Activated CD8-positive, alpha-beta memory T cell treated with anti-CD3 and anti-CD28 coated beads, Interleukin-2, amount 10 ng/mL, durations not matched to agents 7 days and 5 days (primary cell): ENCODE measurements at regions not wholly inside any gene's neighbourhood (a gene's known extent, or its start where the extent isn't known, plus 50 kb on each side); places are given as distances from the start of the nearest gene placed in this dataset.
"Not testable (repeated sequence)": the region's sequence is repeated elsewhere in the genome, so short reads cannot be mapped to it uniquely, and the experiment has no call there.

Experiments used
- ATAC-seq: fragments of 150-1000 bp; cut with Tn5 transposase; one replicate; pipeline ENCODE4 v1.10.0; 2021; ENCODE audit warnings: moderate library complexity
- CTCF ChIA-PET: fragments of 350-600 bp; sonication (Branson Sonifier 250); formaldehyde crosslinking; loops from one replicate; lab custom pipeline; 2021; ENCODE audit warnings: antibody characterized with exemption; lab: Charles Lee
- DNase-seq: peaks from one replicate; pipeline ENCODE4 v3.0.0-alpha.2; 2020
- H3K27ac Mint-ChIP-seq: one replicate; pipeline ENCODE4 v1.8.0; 2021; ENCODE audit warnings: mild to moderate bottlenecking, mixed read lengths
- H3K27me3 Mint-ChIP-seq: one replicate; pipeline ENCODE4 v1.8.0; 2021; ENCODE audit warnings: mixed read lengths
- H3K36me3 Mint-ChIP-seq: one replicate; pipeline ENCODE4 v1.8.0; 2021; ENCODE audit warnings: mild to moderate bottlenecking, mixed read lengths
- H3K4me1 Mint-ChIP-seq: one replicate; pipeline ENCODE4 v1.8.0; 2021; ENCODE audit warnings: mixed read lengths
- H3K4me3 Mint-ChIP-seq: one replicate; pipeline ENCODE4 v1.8.0; 2021; ENCODE audit warnings: mild to moderate bottlenecking, moderate library complexity, mixed read lengths
- H3K9me3 Mint-ChIP-seq: one replicate; pipeline ENCODE4 v1.8.0; 2022; ENCODE audit warnings: low read depth, mixed read lengths

GRCh38 chr6:88418921-88419810 lies 253.0 kb upstream of the CNR1 start:
- CTCF ChIA-PET, H3K27me3 Mint-ChIP-seq, H3K36me3 Mint-ChIP-seq: not testable (repeated sequence)

GRCh38 chr6:88417361-88417760 lies 251.2 kb upstream of the CNR1 start:
- H3K27me3 Mint-ChIP-seq, ATAC-seq, H3K4me3 Mint-ChIP-seq, H3K27ac Mint-ChIP-seq, DNase-seq, H3K36me3 Mint-ChIP-seq, H3K4me1 Mint-ChIP-seq, CTCF ChIA-PET, H3K9me3 Mint-ChIP-seq: not testable (repeated sequence)

More at GRCh38 chr6:88418921-88419810, 253.0 kb upstream of the CNR1 start:
- H3K9me3 Mint-ChIP-seq, H3K4me1 Mint-ChIP-seq, ATAC-seq, H3K4me3 Mint-ChIP-seq, H3K27ac Mint-ChIP-seq, DNase-seq: not testable (repeated sequence)

- Mint-ChIP-seq H3K27ac (no peak overlapping the region), H3K4me3 (no peak overlapping the region), H3K4me1 (no peaks in the 10 kb centered on the region), H3K9me3 (no peaks in the 10 kb centered on the region), H3K27me3 (no peaks in the 10 kb centered on the region), H3K36me3 (no peaks in the 10 kb centered on the region)
- ATAC-seq (no peak), DNase-seq (no peak)
- CTCF ChIA-PET = no interaction called here
Observed at GRCh38 chr6:88413459-88413858, 247.3 kb upstream of the CNR1 start.

- DNase-seq, H3K27me3 Mint-ChIP-seq, H3K4me1 Mint-ChIP-seq, H3K27ac Mint-ChIP-seq, CTCF ChIA-PET, H3K36me3 Mint-ChIP-seq, H3K9me3 Mint-ChIP-seq, ATAC-seq, H3K4me3 Mint-ChIP-seq: not testable (repeated sequence)
Observed at GRCh38 chr6:88408355-88408754, 242.2 kb upstream of the CNR1 start.

GRCh38 chr6:88406674-88407073 lies 240.5 kb upstream of the CNR1 start:
- CTCF ChIA-PET, ATAC-seq, H3K9me3 Mint-ChIP-seq, H3K27ac Mint-ChIP-seq, H3K36me3 Mint-ChIP-seq, H3K27me3 Mint-ChIP-seq, DNase-seq, H3K4me1 Mint-ChIP-seq, H3K4me3 Mint-ChIP-seq: not testable (repeated sequence)

- H3K27me3 Mint-ChIP-seq = no peaks in the 10 kb centered on the region
- H3K36me3 Mint-ChIP-seq = no peaks in the 10 kb centered on the region
- no peak overlapping the region for H3K4me3 Mint-ChIP-seq
- DNase-seq = no peak
- H3K27ac Mint-ChIP-seq = no peak overlapping the region
- no peaks in the 10 kb centered on the region for H3K9me3 Mint-ChIP-seq
- ATAC-seq = no peak
- no peaks in the 10 kb centered on the region for H3K4me1 Mint-ChIP-seq
- CTCF ChIA-PET = no interaction called here
Observed at GRCh38 chr6:88403486-88403885, 237.3 kb upstream of the CNR1 start.

GRCh38 chr6:88402909-88403308 lies 236.8 kb upstream of the CNR1 start:
- H3K27ac Mint-ChIP-seq = no peak overlapping the region
- H3K36me3 Mint-ChIP-seq = no peaks in the 10 kb centered on the region
- CTCF ChIA-PET = no interaction called here

GRCh38 chr6:88390998-88391397 lies 224.9 kb upstream of the CNR1 start:
- H3K27me3 Mint-ChIP-seq, CTCF ChIA-PET, DNase-seq, H3K27ac Mint-ChIP-seq, H3K4me3 Mint-ChIP-seq, ATAC-seq, H3K36me3 Mint-ChIP-seq, H3K4me1 Mint-ChIP-seq, H3K9me3 Mint-ChIP-seq: not testable (repeated sequence)

More at GRCh38 chr6:88402909-88403308, 236.8 kb upstream of the CNR1 start:
- DNase-seq (no peak), ATAC-seq (no peak)
- H3K9me3 Mint-ChIP-seq = no peaks in the 10 kb centered on the region
- no peaks in the 10 kb centered on the region for H3K27me3 Mint-ChIP-seq
- H3K4me3 Mint-ChIP-seq = no peak overlapping the region
- H3K4me1 Mint-ChIP-seq = no peaks in the 10 kb centered on the region

- Mint-ChIP-seq H3K36me3 (no peaks in the 10 kb centered on the region), H3K27ac (no peak overlapping the region), H3K27me3 (no peaks in the 10 kb centered on the region), H3K9me3 (no peaks in the 10 kb centered on the region), H3K4me3 (no peak overlapping the region), H3K4me1 (no peaks in the 10 kb centered on the region)
- ATAC-seq = no peak
- CTCF ChIA-PET = no interaction called here
- no peak for DNase-seq
Observed at GRCh38 chr6:88388589-88388988, 222.4 kb upstream of the CNR1 start.

GRCh38 chr6:88386167-88386566 lies 220.0 kb upstream of the CNR1 start:
- DNase-seq (no peak), ATAC-seq (no peak)
- H3K27ac Mint-ChIP-seq = no peak overlapping the region
- no peak overlapping the region for H3K4me3 Mint-ChIP-seq
- no peaks in the 10 kb centered on the region for H3K9me3 Mint-ChIP-seq
- no peaks in the 10 kb centered on the region for H3K36me3 Mint-ChIP-seq
- CTCF ChIA-PET = no interaction called here
- H3K27me3 Mint-ChIP-seq = no peaks in the 10 kb centered on the region
- no peaks in the 10 kb centered on the region for H3K4me1 Mint-ChIP-seq

- DNase-seq (no peak), ATAC-seq (no peak)
- H3K9me3 Mint-ChIP-seq = no peaks in the 10 kb centered on the region
- H3K27me3 Mint-ChIP-seq = no peaks in the 10 kb centered on the region
- no peak overlapping the region for H3K27ac Mint-ChIP-seq
- CTCF ChIA-PET = no interaction called here
- H3K4me1 Mint-ChIP-seq = no peaks in the 10 kb centered on the region
- no peaks in the 10 kb centered on the region for H3K36me3 Mint-ChIP-seq
- no peak overlapping the region for H3K4me3 Mint-ChIP-seq
Observed at GRCh38 chr6:88383183-88383582, 217.0 kb upstream of the CNR1 start.

- CTCF ChIA-PET = no interaction called here
- Mint-ChIP-seq H3K4me1 (no peaks in the 10 kb centered on the region), H3K27ac (no peak overlapping the region), H3K4me3 (no peak overlapping the region), H3K36me3 (no peaks in the 10 kb centered on the region), H3K27me3 (no peaks in the 10 kb centered on the region), H3K9me3 (no peaks in the 10 kb centered on the region)
- ATAC-seq (no peak), DNase-seq (no peak)
Observed at GRCh38 chr6:88381289-88381642, 215.1 kb upstream of the CNR1 start.

- no peak overlapping the region for H3K4me3 Mint-ChIP-seq
- DNase-seq = no peak
- ATAC-seq = no peak
- H3K9me3 Mint-ChIP-seq = no peaks in the 10 kb centered on the region
- no peaks in the 10 kb centered on the region for H3K36me3 Mint-ChIP-seq
- no peaks in the 10 kb centered on the region for H3K4me1 Mint-ChIP-seq
- CTCF ChIA-PET = no interaction called here
- no peaks in the 10 kb centered on the region for H3K27me3 Mint-ChIP-seq
- no peak overlapping the region for H3K27ac Mint-ChIP-seq
Observed at GRCh38 chr6:88380618-88381288, 214.6 kb upstream of the CNR1 start.

- no peaks in the 10 kb centered on the region for H3K36me3 Mint-ChIP-seq
- H3K4me1 Mint-ChIP-seq = no peaks in the 10 kb centered on the region
- H3K27me3 Mint-ChIP-seq = no peaks in the 10 kb centered on the region
- H3K27ac Mint-ChIP-seq = no peak overlapping the region
- H3K4me3 Mint-ChIP-seq = no peak overlapping the region
- no peaks in the 10 kb centered on the region for H3K9me3 Mint-ChIP-seq
- DNase-seq = no peak
- CTCF ChIA-PET = no interaction called here
- ATAC-seq = no peak
Observed at GRCh38 chr6:88380083-88380482, 213.9 kb upstream of the CNR1 start.
